ENCODE measurements at regions not wholly inside any gene's neighbourhood (a gene's known extent, or its start where the extent isn't known, plus 50 kb on each side); places are given as distances from the start of the nearest gene placed in this dataset.
"Not testable (repeated sequence)": the region's sequence is repeated elsewhere in the genome, so short reads cannot be mapped to it uniquely, and the experiment has no call there.

DNA sequence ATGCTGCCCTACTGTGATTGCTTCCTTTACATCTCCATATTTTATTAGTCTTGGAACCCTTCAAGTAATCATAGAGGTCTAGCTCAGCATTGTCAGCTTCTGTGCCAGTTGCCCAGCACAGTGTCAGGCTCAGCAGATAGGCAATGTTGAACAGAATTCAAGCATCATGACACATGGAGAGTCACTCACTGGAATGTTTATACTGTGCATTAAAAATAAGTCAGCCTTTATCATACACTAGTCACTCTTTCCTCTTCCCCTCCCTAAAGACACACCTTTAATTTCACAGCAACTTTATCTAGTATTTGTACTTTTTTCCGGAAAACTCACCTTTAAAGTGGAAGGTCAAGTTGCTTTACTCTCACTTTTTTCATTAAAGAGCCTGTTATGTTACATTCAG, 253.8 kb upstream of the CDH11 start:
- no peak for DNase-seq

- no peak for DNase-seq
Measured at GRCh38 chr16:65373097-65373496, 251.2 kb upstream of the CDH11 start.

DNA sequence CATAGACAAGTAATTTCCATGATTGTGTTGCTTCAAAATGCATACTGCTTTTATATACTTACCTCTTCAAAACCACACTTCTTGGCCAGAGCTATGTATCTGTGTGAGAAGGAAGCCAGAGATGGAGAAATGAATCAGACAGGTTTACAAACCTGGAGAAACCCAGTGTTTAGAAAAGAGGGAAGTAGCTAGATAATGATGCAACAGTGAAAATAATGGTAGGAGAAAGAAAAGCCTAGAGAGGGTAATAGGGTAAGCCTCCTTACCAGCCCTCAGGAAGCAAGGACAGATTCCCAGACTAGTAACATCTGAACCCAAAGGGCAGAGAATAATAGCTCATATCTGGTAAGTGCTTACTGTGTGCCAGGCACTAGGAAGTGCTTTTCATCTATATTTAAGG, 250.3 kb upstream of the CDH11 start:
- DNase-seq: no peak

DNA sequence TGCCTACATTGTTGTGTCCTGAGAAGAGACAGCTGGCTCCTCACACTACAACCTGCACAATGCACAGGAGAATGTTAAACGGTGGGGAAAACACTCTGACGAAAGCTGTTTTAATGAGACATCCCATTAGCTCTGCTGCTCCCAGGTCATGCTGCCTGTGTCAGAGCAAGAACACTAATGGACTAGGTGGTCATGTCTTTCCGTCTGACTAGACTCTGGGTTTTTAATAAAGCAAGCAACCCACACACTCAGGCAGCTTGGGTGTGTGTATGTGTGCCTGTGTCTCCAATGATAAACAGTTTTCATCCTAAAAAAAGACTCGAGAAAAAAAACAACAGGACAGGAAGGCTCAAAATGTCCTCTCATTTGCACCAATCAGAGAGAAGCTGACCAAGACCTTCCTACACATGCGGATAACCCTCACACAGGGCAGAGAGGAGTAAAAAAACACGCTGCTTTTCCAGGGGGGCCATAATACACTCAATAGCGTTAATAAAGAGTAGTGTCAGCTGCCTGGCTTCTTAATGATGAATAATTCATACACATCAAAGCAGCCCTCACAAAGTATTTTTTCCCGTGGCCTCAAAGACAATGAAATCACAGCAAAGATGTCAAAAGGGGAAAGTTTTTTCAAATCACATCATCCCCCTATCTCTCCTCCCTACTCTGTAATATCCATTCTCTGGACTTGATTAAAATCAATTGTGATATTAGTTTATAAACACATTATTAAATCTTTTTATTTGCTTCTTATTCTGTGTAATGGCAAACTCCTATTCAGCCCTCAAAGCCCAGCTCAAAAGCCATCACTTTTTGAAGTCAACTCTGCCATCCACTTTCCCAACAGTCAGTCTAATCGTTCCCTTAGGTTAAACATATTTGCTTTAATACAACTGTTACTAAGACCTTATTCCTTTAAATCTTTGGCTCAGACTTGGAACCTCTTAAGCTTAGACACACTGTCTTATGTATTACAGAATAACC, 244.2 kb upstream of the CDH11 start:
- no peak for DNase-seq

- not testable (repeated sequence) for DNase-seq
Measured at GRCh38 chr16:65356721-65357120, 234.9 kb upstream of the CDH11 start.

GRCh38 chr16:65355706-65356105, 233.8 kb upstream of the CDH11 start:
- no peak for DNase-seq

DNA sequence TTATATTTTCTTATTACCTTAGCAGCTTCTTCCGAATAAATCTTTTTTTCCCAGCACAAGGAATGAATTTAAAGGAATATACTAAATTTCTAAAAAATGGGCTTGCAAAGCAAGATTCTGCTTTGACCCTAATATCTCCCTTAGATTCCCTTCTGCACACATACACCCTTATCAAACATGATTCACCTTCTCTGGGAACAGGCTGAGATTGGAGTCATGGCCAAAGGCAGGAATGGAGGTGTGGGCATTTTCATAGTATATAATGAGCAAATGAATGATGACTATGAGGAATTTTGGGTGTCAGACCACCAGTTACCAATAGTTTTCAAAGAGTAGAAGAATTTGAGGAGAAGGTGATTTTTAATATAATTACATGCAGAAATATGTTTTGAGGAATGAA, 231.3 kb upstream of the CDH11 start:
- no peak for DNase-seq

DNA sequence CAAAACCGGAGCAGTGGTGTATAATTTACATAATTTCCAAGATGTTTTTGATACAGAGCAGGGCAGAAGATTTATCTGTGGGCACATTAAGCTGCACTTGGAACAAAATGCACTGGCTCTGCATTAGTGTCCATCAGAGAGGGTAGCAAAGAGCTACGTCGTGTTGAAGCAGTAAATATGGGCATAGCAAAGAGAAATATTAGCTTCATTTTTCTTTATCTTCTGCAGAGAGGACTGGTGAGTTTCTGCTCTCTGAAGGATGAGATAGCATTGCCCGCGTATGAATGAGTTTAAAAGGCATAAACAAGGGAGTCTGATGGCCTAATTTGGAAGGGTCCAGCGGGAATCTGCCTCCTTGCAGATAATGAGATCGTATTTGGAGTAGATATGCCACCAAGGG, 227.8 kb upstream of the CDH11 start:
- DNase-seq: no peak

- DNase-seq: no peak
Measured at GRCh38 chr16:65343556-65343955, 221.7 kb upstream of the CDH11 start.

- no peak for DNase-seq
Measured at GRCh38 chr16:65342231-65342866, 220.5 kb upstream of the CDH11 start.

DNA sequence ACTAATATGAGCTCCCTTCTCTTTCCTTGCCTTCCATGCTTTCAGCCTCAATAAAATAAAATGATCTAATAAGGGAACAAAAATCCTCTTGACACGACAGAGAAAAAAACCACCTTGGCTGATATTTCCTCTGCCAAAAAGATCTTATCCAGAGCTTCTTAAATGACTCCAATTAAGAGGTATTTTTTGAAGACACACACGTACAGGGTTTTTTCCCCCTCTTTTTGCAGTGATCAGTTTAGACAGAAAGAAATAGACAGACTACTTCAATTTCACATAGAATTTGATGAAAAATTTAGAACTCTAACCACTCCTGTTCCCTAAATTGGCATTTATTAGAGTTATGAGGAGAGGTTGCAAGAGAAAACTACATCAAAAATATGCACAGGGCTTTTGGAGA, 217.2 kb upstream of the CDH11 start:
- DNase-seq: no peak

DNA sequence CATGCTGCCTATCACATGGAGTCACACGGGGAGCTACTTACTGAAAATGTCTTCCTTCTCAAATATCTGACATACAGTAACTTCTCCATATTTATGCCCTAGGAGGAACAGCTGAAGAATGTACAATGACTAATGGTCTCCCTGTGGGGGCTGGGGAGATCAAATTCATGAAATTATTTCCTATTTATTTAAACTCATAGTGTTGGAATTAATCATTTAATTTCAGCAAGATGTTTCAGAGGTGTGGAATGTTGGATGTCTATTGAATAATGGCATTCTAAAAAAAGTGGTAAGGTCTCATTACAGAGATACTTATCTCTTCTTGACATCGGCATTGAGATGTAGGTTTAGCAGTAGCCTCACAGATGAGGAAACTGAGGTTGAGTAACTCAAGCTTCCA, 214.3 kb upstream of the CDH11 start:
- DNase-seq: no peak

GRCh38 chr16:65334081-65334480, 212.2 kb upstream of the CDH11 start:
- no peak for DNase-seq

DNA sequence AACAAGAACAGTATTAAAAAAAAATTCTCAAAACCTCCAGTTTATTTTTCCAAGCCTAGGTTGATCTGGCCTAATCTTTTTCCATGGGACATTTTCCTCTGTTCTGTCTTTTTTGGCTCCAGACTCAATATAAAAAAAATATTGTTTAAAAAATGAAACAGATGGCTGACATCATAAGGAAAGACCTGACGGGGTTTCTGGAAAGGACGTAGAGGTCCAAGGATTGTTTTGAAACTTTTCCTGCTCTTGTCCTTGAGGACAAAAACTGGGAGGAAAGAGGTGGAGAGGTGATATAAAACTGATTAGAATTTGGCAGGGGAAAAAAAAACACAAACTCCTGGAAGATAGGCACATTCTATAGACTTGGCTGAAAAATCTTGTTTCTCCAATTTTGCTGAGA, 211.4 kb upstream of the CDH11 start:
- no peak for DNase-seq

DNA sequence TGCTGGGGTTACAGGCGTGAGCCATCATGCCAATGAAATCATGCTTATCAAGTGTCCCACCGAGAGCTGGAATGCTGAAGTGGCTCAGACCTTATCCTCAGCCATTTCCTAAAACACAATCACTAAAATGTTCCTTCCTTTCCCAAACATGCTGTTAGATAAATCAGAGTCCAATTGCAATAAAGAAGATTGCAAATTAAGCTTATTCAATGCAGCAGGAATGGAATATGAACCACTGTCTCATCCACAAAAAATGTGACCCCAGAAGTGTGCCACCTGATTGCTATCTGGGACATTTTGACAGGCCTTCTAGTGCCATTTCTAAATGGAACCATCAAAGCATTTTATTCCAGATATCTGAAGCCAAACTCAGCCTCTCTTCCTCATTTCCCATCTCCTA, 205.5 kb upstream of the CDH11 start:
- DNase-seq: no peak

DNA sequence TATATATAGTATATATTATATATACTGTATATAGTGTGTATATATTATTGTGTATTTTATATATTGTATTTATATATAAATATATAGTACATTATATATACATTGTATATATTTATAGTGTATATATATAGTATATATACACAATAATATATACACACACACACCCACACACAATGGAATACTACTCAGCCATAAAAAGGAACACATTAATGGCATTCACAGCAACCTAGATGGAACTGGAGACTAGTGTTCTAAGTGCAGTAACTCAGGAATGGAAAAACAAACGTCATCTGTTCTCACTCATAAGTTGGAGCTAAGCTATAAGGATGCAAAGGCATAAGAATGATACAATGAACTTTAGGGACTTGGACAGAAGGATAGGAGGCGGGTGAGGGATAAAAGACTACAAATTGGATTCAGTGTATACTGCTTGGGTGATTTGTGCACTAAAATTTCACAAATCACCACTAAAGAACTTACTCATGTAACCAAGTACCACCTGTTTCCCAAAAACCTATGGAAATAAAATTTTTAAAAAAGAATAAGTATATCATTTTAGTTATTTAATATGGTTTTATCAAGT, 201.9 kb upstream of the CDH11 start:
- DNase-seq: no peak

DNA sequence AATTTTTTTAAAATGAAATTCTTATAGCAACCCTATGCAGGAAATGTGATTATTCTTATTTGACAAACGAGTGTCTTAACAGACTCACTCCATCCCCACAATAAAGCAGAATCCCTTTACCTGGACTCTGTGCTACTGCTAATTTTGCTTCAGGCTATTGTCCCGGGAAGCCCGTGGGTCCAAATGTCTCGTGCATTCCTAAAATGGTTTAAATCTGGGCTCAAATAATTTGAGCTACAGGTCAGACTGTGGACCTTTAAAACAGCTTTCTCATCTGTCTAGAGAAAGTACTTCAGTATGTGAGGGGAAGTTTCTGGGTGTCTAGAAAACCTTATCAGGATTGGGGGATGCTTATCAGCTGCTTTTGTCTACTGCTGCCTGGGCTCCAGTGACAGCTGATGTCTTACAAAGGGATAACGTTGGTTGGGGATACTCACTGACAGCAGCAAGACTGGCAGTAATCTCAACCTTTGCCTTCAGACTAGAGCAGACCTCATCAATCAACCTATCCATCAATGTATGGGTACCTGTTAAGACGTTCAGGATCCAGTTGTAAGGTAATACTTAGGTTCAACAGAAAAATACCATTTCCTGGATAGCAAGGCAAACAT, 197.9 kb upstream of the CDH11 start:
- no peak for DNase-seq

DNA sequence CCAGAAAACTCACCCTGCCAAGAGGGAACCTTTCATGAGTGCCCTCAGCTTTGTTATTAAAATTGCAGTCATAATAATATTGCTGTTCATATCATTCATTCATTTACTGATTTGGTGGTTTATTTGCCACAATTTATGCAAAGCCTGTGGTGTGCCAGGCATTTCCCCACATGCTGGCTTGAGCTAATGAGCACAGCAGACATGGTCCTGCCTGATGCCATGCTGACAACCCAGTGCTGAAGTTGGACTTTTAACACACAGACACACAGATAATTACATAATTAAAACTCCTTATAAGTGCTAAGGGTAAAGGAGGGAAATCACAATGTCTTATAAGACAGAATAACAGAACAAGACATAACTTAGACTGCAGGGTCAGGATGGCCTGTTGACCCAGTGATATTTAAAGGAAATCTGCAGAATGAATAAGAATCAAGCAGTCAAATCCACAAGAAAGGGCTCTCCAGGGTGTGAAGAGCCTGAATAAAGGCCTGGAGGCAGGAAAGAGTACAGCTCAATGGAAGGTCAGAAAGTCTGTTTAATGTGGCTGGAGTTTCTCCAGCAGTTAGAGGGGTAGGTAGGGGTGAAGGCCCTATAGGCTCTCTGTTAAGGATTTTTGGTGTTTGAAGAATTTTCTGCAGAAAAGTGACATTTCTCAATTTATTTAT, 196.9 kb upstream of the CDH11 start:
- DNase-seq: no peak

- no peak for DNase-seq
Measured at GRCh38 chr16:65318138-65318537, 196.3 kb upstream of the CDH11 start.

GRCh38 chr16:65316808-65317207, 194.9 kb upstream of the CDH11 start:
- DNase-seq: no peak

GRCh38 chr16:65315081-65315780, 193.4 kb upstream of the CDH11 start:
- DNase-seq: no peak

- DNase-seq: no peak
Measured at GRCh38 chr16:65314627-65315008, 192.8 kb upstream of the CDH11 start.
